AG10803 (cell line): ENCODE measurements at regions not wholly inside any gene's neighbourhood (a gene's known extent, or its start where the extent isn't known, plus 50 kb on each side); places are given as distances from the start of the nearest gene placed in this dataset.

ENCODE experiments used
- DNase-seq: peaks from one replicate; pipeline ENCODE4 v3.0.0; 2010; ENCODE audit warnings: low read depth
- H3K4me3 ChIP-seq: 2 replicates; pipeline ENCODE4 v1.5.1; 2011; ENCODE audit warnings: mild to moderate bottlenecking, low read length, control low read depth
- TF ChIP-seq, protein P1 (sequence below): conservative IDR thresholded peaks from 2 replicates; pipeline ENCODE4 v1.5.1; 2011; ENCODE audit warnings: mild to moderate bottlenecking, low read length, control low read depth, inconsistent platforms

DNA sequence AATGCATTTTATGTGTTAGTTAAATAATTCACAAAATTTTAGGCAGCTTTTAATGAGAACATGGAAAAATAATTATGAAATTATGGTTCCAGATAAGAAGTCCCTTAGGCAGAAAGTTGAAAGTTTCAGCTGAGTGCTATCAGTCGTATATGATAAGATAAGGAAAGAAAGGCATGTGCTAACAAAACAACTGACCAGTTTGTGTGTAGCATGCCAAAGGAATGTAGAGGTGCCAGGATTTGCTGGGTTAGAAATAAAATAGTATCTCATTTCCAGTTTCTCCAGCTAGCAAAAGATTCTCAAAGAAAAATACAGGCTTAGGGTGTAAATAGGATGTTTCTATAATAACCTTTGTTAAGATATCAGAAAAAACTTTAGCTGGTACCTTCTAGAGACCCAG is 1044.5 kb upstream of the CDH8 start:
- DNase-seq = no peak
- TF ChIP-seq, protein P1, sequence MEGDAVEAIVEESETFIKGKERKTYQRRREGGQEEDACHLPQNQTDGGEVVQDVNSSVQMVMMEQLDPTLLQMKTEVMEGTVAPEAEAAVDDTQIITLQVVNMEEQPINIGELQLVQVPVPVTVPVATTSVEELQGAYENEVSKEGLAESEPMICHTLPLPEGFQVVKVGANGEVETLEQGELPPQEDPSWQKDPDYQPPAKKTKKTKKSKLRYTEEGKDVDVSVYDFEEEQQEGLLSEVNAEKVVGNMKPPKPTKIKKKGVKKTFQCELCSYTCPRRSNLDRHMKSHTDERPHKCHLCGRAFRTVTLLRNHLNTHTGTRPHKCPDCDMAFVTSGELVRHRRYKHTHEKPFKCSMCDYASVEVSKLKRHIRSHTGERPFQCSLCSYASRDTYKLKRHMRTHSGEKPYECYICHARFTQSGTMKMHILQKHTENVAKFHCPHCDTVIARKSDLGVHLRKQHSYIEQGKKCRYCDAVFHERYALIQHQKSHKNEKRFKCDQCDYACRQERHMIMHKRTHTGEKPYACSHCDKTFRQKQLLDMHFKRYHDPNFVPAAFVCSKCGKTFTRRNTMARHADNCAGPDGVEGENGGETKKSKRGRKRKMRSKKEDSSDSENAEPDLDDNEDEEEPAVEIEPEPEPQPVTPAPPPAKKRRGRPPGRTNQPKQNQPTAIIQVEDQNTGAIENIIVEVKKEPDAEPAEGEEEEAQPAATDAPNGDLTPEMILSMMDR = no peak
- H3K4me3 ChIP-seq = no peak overlapping the region

DNA sequence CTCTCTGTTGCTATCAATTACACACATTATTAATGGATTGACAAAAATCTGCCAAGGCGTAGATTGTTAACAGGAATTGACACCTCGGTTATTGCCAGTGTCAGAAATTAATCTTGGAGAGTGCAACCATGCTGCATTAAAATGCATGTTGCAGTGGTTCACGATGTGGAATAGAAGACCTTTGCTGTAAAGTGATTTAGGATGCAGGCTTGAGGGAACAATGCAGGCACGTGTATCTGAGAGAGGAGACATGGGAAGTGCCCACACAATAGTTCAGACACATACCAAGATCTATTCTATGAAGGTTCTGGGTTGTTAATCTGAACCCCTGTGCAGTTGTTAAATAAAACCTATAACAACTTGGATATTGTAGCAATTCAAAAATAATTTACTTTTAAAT is 1032.8 kb upstream of the CDH8 start:
- no peak overlapping the region for H3K4me3 ChIP-seq
- TF ChIP-seq, protein P1 = no peak
- no peak for DNase-seq

DNA sequence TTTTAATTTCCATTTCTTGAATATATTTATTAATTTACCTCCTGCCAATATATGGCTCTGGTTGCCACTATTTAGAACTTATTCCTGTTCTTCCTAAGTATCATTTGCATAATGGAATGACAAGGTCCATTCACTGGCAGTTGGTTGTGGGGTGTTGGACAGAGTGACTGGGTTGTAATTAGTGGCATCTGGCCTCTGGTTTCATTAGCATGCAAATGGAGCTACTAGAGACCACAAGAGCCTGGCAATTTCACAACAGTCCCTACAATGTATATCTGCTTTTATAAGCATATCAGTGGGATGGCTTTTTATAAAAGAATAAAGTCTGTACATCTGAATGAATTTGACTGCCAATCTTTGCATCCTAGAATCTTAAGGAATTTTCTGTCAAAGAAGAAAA is 1030.9 kb upstream of the CDH8 start:
- TF ChIP-seq, protein P1 = no peak
- no peak for DNase-seq
- no peak overlapping the region for H3K4me3 ChIP-seq

DNA sequence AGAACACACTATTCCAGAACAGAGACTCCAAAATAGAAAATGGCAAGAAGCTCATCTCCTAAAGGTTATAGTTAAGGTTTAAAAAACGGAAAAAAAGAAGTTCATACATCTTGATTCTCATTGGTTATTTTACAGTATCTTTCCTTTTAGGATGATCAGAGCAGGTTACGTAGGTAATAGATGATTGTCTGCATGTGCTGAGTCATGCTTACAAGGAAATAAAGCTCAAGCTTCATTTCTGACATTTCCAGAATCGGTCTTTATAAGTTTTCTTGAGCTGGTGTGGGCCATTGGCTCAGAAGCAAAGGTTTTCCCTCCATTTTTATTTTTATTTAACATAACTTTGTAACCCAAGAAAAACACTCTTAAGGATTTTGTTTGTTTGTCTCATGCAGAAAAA is 1030.3 kb upstream of the CDH8 start:
- DNase-seq = no peak
- TF ChIP-seq, protein P1 = no peak
- no peak overlapping the region for H3K4me3 ChIP-seq

DNA sequence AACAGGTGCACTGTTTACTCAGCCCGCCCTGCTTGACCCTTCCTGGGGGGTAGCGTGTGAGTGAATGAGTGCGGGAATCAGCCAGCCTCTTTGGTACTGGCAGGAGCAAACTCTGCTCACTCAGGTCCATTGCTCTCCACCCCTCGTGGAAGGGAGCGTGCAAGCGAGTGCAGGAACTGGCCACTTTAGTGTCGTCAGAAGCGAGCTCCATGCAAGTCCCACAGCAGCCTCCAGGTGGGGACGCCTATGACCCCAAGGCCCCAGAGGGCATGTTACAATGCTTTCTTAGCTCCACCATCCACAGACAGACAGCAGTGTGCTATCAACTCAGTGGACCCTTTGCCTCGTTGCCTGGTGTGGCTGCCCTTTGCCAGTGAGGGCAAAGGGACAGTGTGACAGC is 1025.1 kb upstream of the CDH8 start:
- no peak for DNase-seq
- TF ChIP-seq, protein P1 = no peak
- H3K4me3 ChIP-seq = no peak overlapping the region

DNA sequence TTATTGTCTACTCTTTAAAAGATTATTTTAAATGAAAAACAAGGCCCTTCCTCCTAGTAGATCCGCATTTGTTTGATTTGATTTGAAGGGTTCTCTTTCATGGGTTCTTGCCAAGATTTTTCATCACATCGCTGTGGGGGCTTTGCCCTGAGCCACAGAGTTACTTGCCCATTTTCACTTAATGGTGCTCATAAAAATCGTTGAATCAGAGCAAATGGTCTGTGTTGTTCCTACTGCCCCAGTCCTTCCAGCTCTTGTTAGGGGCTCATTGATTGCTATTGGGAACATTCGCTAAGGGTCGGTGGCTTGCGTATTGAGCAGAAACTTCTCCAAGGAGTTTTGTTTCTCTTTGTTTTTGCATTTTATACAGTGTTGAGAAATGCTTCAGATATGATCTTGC is 1023.4 kb upstream of the CDH8 start:
- H3K4me3 ChIP-seq = no peak overlapping the region

DNA sequence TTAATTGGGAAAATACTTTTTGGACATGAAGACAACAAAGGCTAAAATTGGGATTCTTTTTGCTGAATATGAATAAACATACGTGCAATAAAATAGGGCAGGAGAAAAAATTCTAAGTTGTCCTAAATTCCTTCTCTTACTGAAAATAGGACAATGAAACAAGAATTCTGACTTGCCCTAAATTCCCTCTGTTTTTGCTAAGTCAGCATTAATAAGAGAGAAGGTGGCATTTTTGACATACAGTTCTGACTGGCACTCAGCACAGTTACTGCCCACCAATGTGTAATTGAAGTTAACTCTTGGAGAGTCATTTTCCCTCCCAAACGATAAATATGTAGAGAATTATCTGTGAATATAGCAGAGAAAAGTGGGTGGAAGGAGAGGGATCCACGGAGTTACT is 1021.1 kb upstream of the CDH8 start:
- TF ChIP-seq, protein P1 = no peak
- DNase-seq = no peak

More for the DNA sequence above, 1023.4 kb upstream of the CDH8 start:
- TF ChIP-seq, protein P1 = no peak
- DNase-seq = no peak

More for the DNA sequence above, 1021.1 kb upstream of the CDH8 start:
- no peak overlapping the region for H3K4me3 ChIP-seq
